ENCODE measurements at regions not wholly inside any gene's neighbourhood (a gene's known extent, or its start where the extent isn't known, plus 50 kb on each side); places are given as distances from the start of the nearest gene placed in this dataset.

GRCh38 chr11:116598556-116598955 lies 174.2 kb downstream of the BUD13 start:
- no peak for DNase-seq (ENCODE audit: low spot score)

GRCh38 chr11:116598036-116598435 lies 174.8 kb downstream of the BUD13 start:
- no peak for DNase-seq (ENCODE audit: low spot score)

- no peak for DNase-seq (ENCODE audit: low spot score)
Measured at GRCh38 chr11:116596346-116597260, 176.2 kb downstream of the BUD13 start.

- DNase-seq (ENCODE audit: low spot score): no peak
Measured at GRCh38 chr11:116595305-116595880, 177.4 kb downstream of the BUD13 start.

- DNase-seq (ENCODE audit: low spot score): no peak
Measured at GRCh38 chr11:116590844-116591570, 181.8 kb downstream of the BUD13 start.

GRCh38 chr11:116589402-116589801 lies 183.4 kb downstream of the BUD13 start:
- no peak for DNase-seq (ENCODE audit: low spot score)

GRCh38 chr11:116586392-116586791 lies 186.4 kb downstream of the BUD13 start:
- DNase-seq (ENCODE audit: low spot score): no peak

GRCh38 chr11:116582571-116582970 lies 190.2 kb downstream of the BUD13 start:
- DNase-seq (ENCODE audit: low spot score): no peak

GRCh38 chr11:116581349-116581748 lies 191.4 kb downstream of the BUD13 start:
- no peak for DNase-seq (ENCODE audit: low spot score)

- no peak for DNase-seq (ENCODE audit: low spot score)
Measured at GRCh38 chr11:116580799-116581198, 192.0 kb downstream of the BUD13 start.

- DNase-seq (ENCODE audit: low spot score): no peak
Measured at GRCh38 chr11:116579857-116580727, 192.7 kb downstream of the BUD13 start.

- no peak for DNase-seq (ENCODE audit: low spot score)
Measured at GRCh38 chr11:116579031-116579653, 193.6 kb downstream of the BUD13 start.

- no peak for DNase-seq (ENCODE audit: low spot score)
Measured at GRCh38 chr11:116577956-116578355, 194.8 kb downstream of the BUD13 start.

GRCh38 chr11:116577273-116577672 lies 195.5 kb downstream of the BUD13 start:
- no peak for DNase-seq (ENCODE audit: low spot score)

GRCh38 chr11:116576526-116576925 lies 196.3 kb downstream of the BUD13 start:
- DNase-seq (ENCODE audit: low spot score): no peak

GRCh38 chr11:116567721-116568242 lies 205.0 kb downstream of the BUD13 start:
- no peak for DNase-seq (ENCODE audit: low spot score)

GRCh38 chr11:116563712-116564047 lies 209.1 kb downstream of the BUD13 start:
- DNase-seq (ENCODE audit: low spot score): no peak

- DNase-seq (ENCODE audit: low spot score): peak; percentile 28
Measured at GRCh38 chr11:116563028-116563711, 209.6 kb downstream of the BUD13 start.

- DNase-seq (ENCODE audit: low spot score): no peak
Measured at GRCh38 chr11:116560589-116560988, 212.2 kb downstream of the BUD13 start.

- DNase-seq (ENCODE audit: low spot score): peak; percentile 26
Measured at GRCh38 chr11:116558504-116559211, 214.1 kb downstream of the BUD13 start.
